ENCODE measurements at regions not wholly inside any gene's neighbourhood (a gene's known extent, or its start where the extent isn't known, plus 50 kb on each side); places are given as distances from the start of the nearest gene placed in this dataset.

DNA sequence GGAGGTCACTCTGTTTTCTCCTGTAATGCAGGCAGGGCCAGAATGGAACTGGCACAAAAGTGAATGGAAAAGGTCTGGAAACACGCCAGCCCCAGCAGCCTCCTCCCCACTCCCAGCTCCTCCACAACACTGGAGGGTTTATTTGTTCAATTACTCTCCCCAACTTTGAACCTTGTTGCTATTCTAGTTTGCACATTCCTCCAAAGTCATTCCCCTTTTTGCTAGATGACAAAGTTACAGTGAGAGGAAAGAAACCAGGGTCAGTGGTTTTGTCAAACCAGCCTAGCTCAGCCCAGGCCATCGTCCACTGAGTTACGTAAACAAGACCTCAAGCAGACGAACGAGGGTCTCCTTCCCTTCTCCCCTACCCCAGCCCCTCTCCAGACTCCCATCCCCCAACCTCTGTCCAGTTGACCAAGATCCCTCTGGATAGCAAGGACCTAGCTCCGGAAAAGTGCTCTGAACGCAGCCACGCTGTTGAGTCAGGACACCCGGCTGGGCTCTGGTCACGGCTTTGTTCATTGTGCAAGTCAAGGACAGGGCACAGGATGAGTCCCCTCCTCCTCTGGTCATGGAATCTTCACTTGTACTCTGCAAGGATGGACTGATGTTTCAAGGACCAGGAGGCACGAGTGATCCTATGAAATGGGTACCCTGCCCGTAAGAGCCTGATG is 180.0 kb downstream of the USP12 start:
- Histone ChIP-seq H3K27ac (ENCODE audit: low read depth, low read length) (no peak overlapping the region), H3K9me3 (ENCODE audit: control insufficient read depth, insufficient read depth, low read length) (no peaks in the 10 kb centered on the region), H3K4me1 (ENCODE audit: control insufficient read depth, insufficient read depth, low read length) (peaks cover 35% of the 10 kb centered on the region), H3K27me3 (ENCODE audit: control insufficient read depth, insufficient read depth, low read length) (no peaks in the 10 kb centered on the region), H3K36me3 (ENCODE audit: control insufficient read depth, insufficient read depth, low read length) (no peaks in the 10 kb centered on the region), H3K4me3 (ENCODE audit: low read depth, low read length) (no peak overlapping the region)
- peak in 2 of 6 donors; percentile 38 to 64 for DNase-seq (ENCODE audit: low read depth in 4 of 6, low spot score in 6 of 6)
- 68% methylated on average over 12 of the region's 12 CpGs for WGBS (ENCODE audit: insufficient coverage)

DNA sequence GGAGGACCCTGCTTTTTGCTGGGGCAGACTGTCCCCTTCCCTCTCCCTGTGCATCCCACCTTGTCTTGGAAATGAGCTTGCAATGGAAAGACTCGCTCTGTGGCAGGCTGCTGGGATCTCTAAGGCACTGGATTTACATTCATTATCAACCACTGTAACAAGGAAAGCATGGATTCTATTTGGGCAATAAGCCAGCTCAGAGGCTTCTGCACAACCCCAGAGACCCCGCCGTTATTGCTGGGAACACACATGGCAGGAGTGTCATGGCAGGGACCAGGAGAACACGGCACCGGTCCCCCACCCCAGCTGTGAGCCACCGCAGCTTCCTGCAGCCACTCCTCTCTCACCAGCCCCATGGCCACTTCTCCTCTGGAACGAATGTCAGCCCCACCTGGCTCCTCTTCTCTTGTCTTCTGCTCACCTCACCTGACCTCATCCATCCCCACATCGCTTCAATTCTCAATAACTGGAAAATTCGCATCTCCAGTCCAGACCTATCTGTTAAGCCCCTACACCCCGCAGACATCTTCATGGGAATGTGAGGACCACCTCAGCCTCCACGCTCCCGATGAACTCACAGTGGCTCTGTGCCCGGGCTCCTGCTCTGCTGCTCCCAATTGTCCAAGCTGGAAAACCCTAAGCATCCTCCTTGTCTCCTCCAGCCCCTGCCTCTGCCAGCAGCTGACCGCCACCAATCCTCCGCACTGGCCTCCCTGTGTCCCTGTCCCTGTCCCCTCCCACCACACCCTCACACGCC is 181.5 kb downstream of the USP12 start:
- no peak overlapping the region for H3K4me3 ChIP-seq (ENCODE audit: low read depth, low read length)
- peaks cover 35% of the 10 kb centered on the region for H3K4me1 ChIP-seq (ENCODE audit: control insufficient read depth, insufficient read depth, low read length)
- no peaks in the 10 kb centered on the region for H3K9me3 ChIP-seq (ENCODE audit: control insufficient read depth, insufficient read depth, low read length)
- no peak overlapping the region for H3K27ac ChIP-seq (ENCODE audit: low read depth, low read length)
- DNase-seq (ENCODE audit: low read depth in 4 of 6, low spot score in 6 of 6) = peak in 1 of 6 donors; percentile 70
- 81% methylated on average over 15 of the region's 16 CpGs for WGBS (ENCODE audit: insufficient coverage)
- no peaks in the 10 kb centered on the region for H3K36me3 ChIP-seq (ENCODE audit: control insufficient read depth, insufficient read depth, low read length)
- no peaks in the 10 kb centered on the region for H3K27me3 ChIP-seq (ENCODE audit: control insufficient read depth, insufficient read depth, low read length)

- Histone ChIP-seq H3K27me3 (ENCODE audit: control insufficient read depth, insufficient read depth, low read length) (no peaks in the 10 kb centered on the region), H3K36me3 (ENCODE audit: control insufficient read depth, insufficient read depth, low read length) (no peaks in the 10 kb centered on the region), H3K4me1 (ENCODE audit: control insufficient read depth, insufficient read depth, low read length) (peaks cover 31% of the 10 kb centered on the region), H3K9me3 (ENCODE audit: control insufficient read depth, insufficient read depth, low read length) (no peaks in the 10 kb centered on the region), H3K27ac (ENCODE audit: low read depth, low read length) (no peak overlapping the region), H3K4me3 (ENCODE audit: low read depth, low read length) (no peak overlapping the region)
- WGBS (ENCODE audit: insufficient coverage) = 82% methylated on average over 14 of the region's 15 CpGs
- DNase-seq (ENCODE audit: low read depth in 4 of 6, low spot score in 6 of 6) = no peak
Measured at GRCh38 chr13:26989261-26989956, 182.2 kb downstream of the USP12 start.

DNA sequence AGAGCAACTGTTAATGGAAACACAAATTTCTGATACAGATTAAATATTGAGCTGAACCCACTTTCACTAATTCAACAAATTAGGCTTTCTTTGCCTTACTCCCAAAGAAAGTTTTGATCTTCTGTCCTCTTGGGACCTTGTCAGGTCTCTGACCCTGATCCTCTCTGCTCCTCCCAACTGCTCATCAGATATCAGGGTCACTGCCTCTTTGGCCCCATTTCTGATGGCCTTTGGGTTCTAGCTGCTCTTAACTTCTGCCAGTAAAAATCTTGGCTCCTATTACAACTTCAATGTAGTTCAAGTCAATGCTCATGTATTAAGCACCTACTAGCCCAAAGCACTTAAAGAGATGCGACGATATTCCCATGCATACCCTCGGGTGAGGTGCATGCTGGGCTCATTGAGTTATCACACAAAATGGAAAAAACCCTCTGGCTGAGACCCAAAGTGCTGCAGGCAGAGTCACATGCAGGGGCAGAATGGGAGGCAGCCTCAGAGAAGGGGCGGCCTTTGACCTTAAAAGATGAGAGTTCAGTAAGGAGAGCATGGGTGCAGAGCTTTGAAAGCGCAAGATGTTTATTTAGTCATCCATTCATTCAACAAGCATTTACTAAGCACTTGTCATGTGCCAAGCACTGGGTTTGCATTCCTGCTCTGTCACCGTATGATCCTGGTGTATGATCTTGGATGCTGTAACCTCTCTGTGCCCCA is 183.4 kb downstream of the USP12 start:
- peaks cover 31% of the 10 kb centered on the region for H3K4me1 ChIP-seq (ENCODE audit: control insufficient read depth, insufficient read depth, low read length)
- DNase-seq (ENCODE audit: low read depth in 4 of 6, low spot score in 6 of 6) = no peak
- no peak overlapping the region for H3K4me3 ChIP-seq (ENCODE audit: low read depth, low read length)
- H3K9me3 ChIP-seq (ENCODE audit: control insufficient read depth, insufficient read depth, low read length) = no peaks in the 10 kb centered on the region
- H3K36me3 ChIP-seq (ENCODE audit: control insufficient read depth, insufficient read depth, low read length) = no peaks in the 10 kb centered on the region
- 61% methylated on average over 2 of the region's 6 CpGs for WGBS (ENCODE audit: insufficient coverage)
- no peaks in the 10 kb centered on the region for H3K27me3 ChIP-seq (ENCODE audit: control insufficient read depth, insufficient read depth, low read length)
- no peak overlapping the region for H3K27ac ChIP-seq (ENCODE audit: low read depth, low read length)

- H3K9me3 ChIP-seq (ENCODE audit: control insufficient read depth, insufficient read depth, low read length) = no peaks in the 10 kb centered on the region
- no peaks in the 10 kb centered on the region for H3K27me3 ChIP-seq (ENCODE audit: control insufficient read depth, insufficient read depth, low read length)
- H3K4me1 ChIP-seq (ENCODE audit: control insufficient read depth, insufficient read depth, low read length) = peaks cover 25% of the 10 kb centered on the region
- H3K4me3 ChIP-seq (ENCODE audit: low read depth, low read length) = no peak overlapping the region
- WGBS (ENCODE audit: insufficient coverage) = 70% methylated on average over 6 of the region's 10 CpGs
- DNase-seq (ENCODE audit: low read depth in 4 of 6, low spot score in 6 of 6) = no peak
- H3K27ac ChIP-seq (ENCODE audit: low read depth, low read length) = no peak overlapping the region
- H3K36me3 ChIP-seq (ENCODE audit: control insufficient read depth, insufficient read depth, low read length) = no peaks in the 10 kb centered on the region
Measured at GRCh38 chr13:26987486-26988013, 184.1 kb downstream of the USP12 start.

DNA sequence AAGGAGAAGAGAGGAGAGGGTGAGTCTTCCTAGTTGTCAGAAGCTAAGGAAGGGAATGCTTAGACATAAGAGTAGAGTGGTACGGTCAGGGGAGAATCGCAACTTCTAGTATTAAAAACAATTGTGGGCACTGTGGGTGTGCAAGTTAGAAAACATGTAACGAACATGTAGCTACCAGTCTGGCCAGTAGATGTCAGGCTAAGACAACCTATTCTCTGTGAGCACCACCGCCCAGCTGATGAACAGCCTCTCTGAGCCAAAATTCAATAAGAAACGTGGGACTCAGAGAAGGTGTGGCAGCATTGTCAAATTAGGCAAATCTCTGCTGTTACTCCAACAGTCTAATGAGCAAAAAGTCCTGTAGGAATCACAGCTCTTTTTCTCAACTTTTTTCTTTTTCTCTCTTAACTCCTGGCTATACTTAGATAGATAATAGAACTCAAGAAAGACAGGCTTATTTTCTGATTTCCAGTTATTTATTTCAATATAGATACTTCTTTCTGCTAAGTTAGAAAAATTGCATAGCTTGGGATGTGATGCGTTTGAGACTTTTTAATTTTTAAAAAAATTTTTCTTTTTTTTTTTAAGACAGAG is 186.2 kb downstream of the USP12 start:
- H3K27ac ChIP-seq (ENCODE audit: low read depth, low read length) = no peak overlapping the region

GRCh38 chr13:26984337-26984736 is 187.3 kb downstream of the USP12 start:
- Histone ChIP-seq H3K4me3 (ENCODE audit: low read depth, low read length) (no peak overlapping the region), H3K36me3 (ENCODE audit: control insufficient read depth, insufficient read depth, low read length) (no peaks in the 10 kb centered on the region), H3K9me3 (ENCODE audit: control insufficient read depth, insufficient read depth, low read length) (no peaks in the 10 kb centered on the region), H3K4me1 (ENCODE audit: control insufficient read depth, insufficient read depth, low read length) (peaks cover 3% of the 10 kb centered on the region), H3K27ac (ENCODE audit: low read depth, low read length) (no peak overlapping the region), H3K27me3 (ENCODE audit: control insufficient read depth, insufficient read depth, low read length) (no peaks in the 10 kb centered on the region)
- WGBS (ENCODE audit: insufficient coverage) = 88% methylated on average over 4 of the region's 4 CpGs
- DNase-seq (ENCODE audit: low read depth in 4 of 6, low spot score in 6 of 6) = no peak

More for the DNA sequence above, 186.2 kb downstream of the USP12 start:
- Histone ChIP-seq H3K27me3 (ENCODE audit: control insufficient read depth, insufficient read depth, low read length) (no peaks in the 10 kb centered on the region), H3K4me3 (ENCODE audit: low read depth, low read length) (no peak overlapping the region), H3K9me3 (ENCODE audit: control insufficient read depth, insufficient read depth, low read length) (no peaks in the 10 kb centered on the region), H3K4me1 (ENCODE audit: control insufficient read depth, insufficient read depth, low read length) (peaks cover 10% of the 10 kb centered on the region), H3K36me3 (ENCODE audit: control insufficient read depth, insufficient read depth, low read length) (no peaks in the 10 kb centered on the region)
- WGBS (ENCODE audit: insufficient coverage) = 25% methylated on average over 2 of the region's 6 CpGs
- DNase-seq (ENCODE audit: low read depth in 4 of 6, low spot score in 6 of 6) = peak in 5 of 6 donors; percentile 54 to 95 (median 72)

- no peaks in the 10 kb centered on the region for H3K36me3 ChIP-seq (ENCODE audit: control insufficient read depth, insufficient read depth, low read length)
- no peaks in the 10 kb centered on the region for H3K27me3 ChIP-seq (ENCODE audit: control insufficient read depth, insufficient read depth, low read length)
- WGBS (ENCODE audit: insufficient coverage) = 76% methylated on average over 2 of the region's 12 CpGs
- H3K4me3 ChIP-seq (ENCODE audit: low read depth, low read length) = no peak overlapping the region
- H3K4me1 ChIP-seq (ENCODE audit: control insufficient read depth, insufficient read depth, low read length) = peaks cover 6% of the 10 kb centered on the region
- no peaks in the 10 kb centered on the region for H3K9me3 ChIP-seq (ENCODE audit: control insufficient read depth, insufficient read depth, low read length)
- H3K27ac ChIP-seq (ENCODE audit: low read depth, low read length) = no peak overlapping the region
- no peak for DNase-seq (ENCODE audit: low read depth in 4 of 6, low spot score in 6 of 6)
Measured at GRCh38 chr13:26983543-26984320, 187.9 kb downstream of the USP12 start.

All from spinal cord (tissue), 9 donors.